IMR-90 (cell line): ENCODE measurements at regions not wholly inside any gene's neighbourhood (a gene's known extent, or its start where the extent isn't known, plus 50 kb on each side); places are given as distances from the start of the nearest gene placed in this dataset.

ENCODE experiments used
- ATAC-seq: fragments of 200-7000 bp; cut with Tn5 transposase; 2 replicates; pipeline ENCODE4 v1.9.1; 2020; ENCODE audit warnings: low read depth, mild to moderate bottlenecking, moderate library complexity
- BruUV-seq: library from RNA; stranded (reverse); fragments of 400-500 nt; replicated peaks from 2 replicates; lab custom pipeline; 2021; lab: Mats Ljungman, UMichigan
- CTCF ChIA-PET: fragments of 300-600 bp; formaldehyde crosslinking; extraction: SDS; loops from one replicate; lab custom pipeline; 2021; ENCODE audit warnings: antibody characterized with exemption; lab: Yijun Ruan, JAX
- POLR2A ChIA-PET: fragments of 300-600 bp; sonication (Branson Sonifier 250); formaldehyde crosslinking; loops from one replicate; lab custom pipeline; 2022; ENCODE audit warnings: antibody characterized with exemption; ENCODE audit not compliant: unreplicated experiment; lab: Charles Lee
- DNase-seq: peaks from one replicate; pipeline ENCODE4 v3.0.0; 2013
- H2AFZ ChIP-seq: replicated peaks from 2 replicates; pipeline ENCODE3; 2013; ENCODE audit warnings: low read length, mild to moderate bottlenecking; ENCODE audit not compliant: poor library complexity
- H2AK5ac ChIP-seq: 2 replicates; pipeline ENCODE4 v1.6.1; 2013; ENCODE audit warnings: low read depth, low read length, inconsistent platforms
- H2AK9ac ChIP-seq: replicated peaks from 2 replicates; pipeline ENCODE3; 2013; ENCODE audit warnings: mild to moderate bottlenecking, low read depth, low read length, moderate library complexity; ENCODE audit not compliant: poor library complexity
- H2BK120ac ChIP-seq: 2 replicates; pipeline ENCODE4 v1.6.1; 2013; ENCODE audit warnings: low read depth, low read length, inconsistent platforms
- H2BK15ac ChIP-seq: 3 replicates; pipeline ENCODE4 v1.6.1; 2013; ENCODE audit warnings: low read depth, low read length, inconsistent platforms
- H2BK20ac ChIP-seq: 2 replicates; pipeline ENCODE4 v1.6.1; 2013; ENCODE audit warnings: low read depth, mild to moderate bottlenecking, inconsistent platforms, low read length, moderate library complexity
- H2BK5ac ChIP-seq: 2 replicates; pipeline ENCODE4 v1.6.1; 2013; ENCODE audit warnings: mild to moderate bottlenecking, low read depth, low read length, inconsistent platforms; ENCODE audit not compliant: poor library complexity, severe bottlenecking
- H3K14ac ChIP-seq: replicated peaks from 2 replicates; pipeline ENCODE4 v1.6.1; 2013; ENCODE audit warnings: low read depth, low read length, inconsistent platforms
- H3K18ac ChIP-seq: 2 replicates; pipeline ENCODE4 v1.6.1; 2013; ENCODE audit warnings: low read depth, low read length, control low read depth
- H3K23ac ChIP-seq: 2 replicates; pipeline ENCODE4 v1.6.1; 2013; ENCODE audit warnings: low read depth, low read length, inconsistent platforms
- H3K27ac ChIP-seq: 2 replicates; pipeline ENCODE4 v1.5.1; 2013; ENCODE audit warnings: mild to moderate bottlenecking, control low read depth, low read length; ENCODE audit not compliant: insufficient read depth
- H3K27me3 ChIP-seq: 2 replicates; pipeline ENCODE4 v1.6.1; 2013; ENCODE audit warnings: low read length; ENCODE audit not compliant: control insufficient read depth, insufficient read depth
- H3K36me3 ChIP-seq: 2 replicates; pipeline ENCODE4 v1.6.1; 2013; ENCODE audit warnings: low read length, mixed read lengths; ENCODE audit not compliant: control insufficient read depth, insufficient read depth
- H3K4ac ChIP-seq: 2 replicates; pipeline ENCODE4 v1.6.1; 2013; ENCODE audit warnings: low read depth, low read length, inconsistent platforms
- H3K4me1 ChIP-seq: 2 replicates; pipeline ENCODE4 v1.6.1; 2013; ENCODE audit warnings: low read length, mixed read lengths; ENCODE audit not compliant: control insufficient read depth, insufficient read depth
- H3K4me2 ChIP-seq: 2 replicates; pipeline ENCODE4 v1.6.1; 2013; ENCODE audit warnings: low read depth, mild to moderate bottlenecking, control low read depth, low read length, moderate library complexity
- H3K4me3 ChIP-seq: 2 replicates; pipeline ENCODE4 v1.5.1; 2013; ENCODE audit warnings: low read depth, mild to moderate bottlenecking, control low read depth, low read length, moderate library complexity; ENCODE audit not compliant: insufficient read depth
- H3K56ac ChIP-seq: 2 replicates; pipeline ENCODE4 v1.6.1; 2013; ENCODE audit warnings: low read length, inconsistent platforms; ENCODE audit not compliant: insufficient read depth; ENCODE audit errors: extremely low read depth
- H3K79me1 ChIP-seq, 2 experiments: 2 replicates each; pipeline ENCODE4 v1.6.1; 2013; ENCODE audit warnings: low read length in 2 of 2, inconsistent platforms in 1 of 2, low read depth in 1 of 2
- H3K9ac ChIP-seq: 2 replicates; pipeline ENCODE4 v1.6.1; 2013; ENCODE audit warnings: low read depth, low read length, control low read depth
- H3K9me1 ChIP-seq: 2 replicates; pipeline ENCODE4 v1.6.1; 2013; ENCODE audit warnings: low read length, inconsistent platforms; ENCODE audit not compliant: insufficient read depth
- H3K9me3 ChIP-seq: 2 replicates; pipeline ENCODE4 v1.6.1; 2013; ENCODE audit warnings: low read length; ENCODE audit not compliant: control insufficient read depth, insufficient read depth
- H4K20me1 ChIP-seq: 2 replicates; pipeline ENCODE4 v1.6.1; 2013; ENCODE audit warnings: low read length, inconsistent platforms; ENCODE audit not compliant: insufficient read depth
- H4K5ac ChIP-seq: 2 replicates; pipeline ENCODE4 v1.6.1; 2013; ENCODE audit warnings: mild to moderate bottlenecking, low read depth, low read length, control low read depth
- H4K8ac ChIP-seq, 2 experiments: 2 replicates each; pipeline ENCODE4 v1.6.1; 2013; ENCODE audit warnings: low read depth in 2 of 2, low read length in 2 of 2, control low read depth in 1 of 2, inconsistent platforms in 1 of 2
- H4K91ac ChIP-seq: 2 replicates; pipeline ENCODE4 v1.6.1; 2013; ENCODE audit warnings: low read depth, low read length, inconsistent platforms; ENCODE audit not compliant: insufficient read depth
- BHLHE40 ChIP-seq: fragments of 150-350 bp; IDR thresholded peaks from 2 replicates; pipeline ENCODE4 v1.6.1; 2016; ENCODE audit warnings: mild to moderate bottlenecking, low read depth, low read length
- CEBPB ChIP-seq: IDR thresholded peaks from 2 replicates; pipeline ENCODE4 v1.6.1; 2012; ENCODE audit warnings: low read depth, low read length, improper control_type of control experiment
- CHD1 ChIP-seq: IDR thresholded peaks from 2 replicates; pipeline ENCODE4 v1.6.1; 2012; ENCODE audit warnings: low read depth, low read length, improper control_type of control experiment
- FOS ChIP-seq: fragments of 150-350 bp; IDR thresholded peaks from 2 replicates; pipeline ENCODE4 v1.6.1; 2016; ENCODE audit warnings: low read depth, low read length
- MAFK ChIP-seq: IDR thresholded peaks from 2 replicates; pipeline ENCODE4 v1.6.1; 2012; ENCODE audit warnings: low read depth, low read length, improper control_type of control experiment
- MAZ ChIP-seq: IDR thresholded peaks from 2 replicates; pipeline ENCODE4 v1.6.1; 2012; ENCODE audit warnings: low read depth, mild to moderate bottlenecking, low read length, improper control_type of control experiment, moderate library complexity, borderline replicate concordance
- MXI1 ChIP-seq: IDR thresholded peaks from 2 replicates; pipeline ENCODE4 v1.6.1; 2012; ENCODE audit warnings: low read depth, mild to moderate bottlenecking, low read length, moderate library complexity, borderline replicate concordance
- NFE2L2 ChIP-seq: fragments of 150-350 bp; IDR thresholded peaks from 2 replicates; pipeline ENCODE4 v1.6.1; 2016; ENCODE audit warnings: low read depth, mild to moderate bottlenecking, low read length
- POLR2A ChIP-seq: IDR thresholded peaks from 2 replicates; pipeline ENCODE4 v1.6.1; 2012; ENCODE audit warnings: mild to moderate bottlenecking, low read depth, low read length
- RAD21 ChIP-seq: IDR thresholded peaks from 2 replicates; pipeline ENCODE4 v1.6.1; 2012; ENCODE audit warnings: low read length, improper control_type of control experiment
- RCOR1 ChIP-seq: IDR thresholded peaks from 2 replicates; pipeline ENCODE4 v1.6.1; 2012; ENCODE audit warnings: mild to moderate bottlenecking, low read length, improper control_type of control experiment; ENCODE audit not compliant: insufficient replicate concordance
- RFX5 ChIP-seq: IDR thresholded peaks from 2 replicates; pipeline ENCODE4 v1.8.0; 2012; ENCODE audit warnings: low read depth, mild to moderate bottlenecking, low read length, moderate library complexity
- SMC3 ChIP-seq: fragments of 150-350 bp; IDR thresholded peaks from 2 replicates; pipeline ENCODE4 v1.6.1; 2016; ENCODE audit warnings: low read depth, mild to moderate bottlenecking, antibody characterized with exemption, low read length, moderate library complexity
- USF2 ChIP-seq: fragments of 150-350 bp; IDR thresholded peaks from 2 replicates; pipeline ENCODE4 v1.6.1; 2017; ENCODE audit warnings: mild to moderate bottlenecking, antibody characterized with exemption, low read length, low read depth
- WGBS, 2 experiments: methylation state at CpG; one replicate each; pipeline versions ENCODE4 v1.1.5 to v1.1.7; 2013; ENCODE audit warnings: missing lambda C conversion rate in 2 of 2; ENCODE audit not compliant: insufficient read length in 1 of 2; ENCODE audit errors: extremely low coverage in 2 of 2; 5-methylcytosine and 5-hydroxymethylcytosine counted together
- dilution Hi-C: fragments of 300-500 bp; cut with HindIII; formaldehyde crosslinking; loops from one replicate; pipeline ENCODE4 v1.14.3; 2018; ENCODE audit warnings: low sequenced_read_pairs; ENCODE audit not compliant: unreplicated experiment
- in situ Hi-C: fragments of 300-500 bp; cut with MboI; formaldehyde crosslinking; loops from 3 replicates; pipeline ENCODE4 v1.14.3; 2019; ENCODE audit warnings: low sequenced_read_pairs, inconsistent platforms, mixed read lengths
- intact Hi-C: fragments of 100-400 bp; cut with micrococcal nuclease; formaldehyde crosslinking; loops from 2 replicates; pipeline ENCODE4 v1.10.0; 2022
- TF ChIP-seq, protein P1 (sequence below): fragments of 150-350 bp; IDR thresholded peaks from 2 replicates; pipeline ENCODE4 v1.6.1; 2016; ENCODE audit warnings: low read depth, mild to moderate bottlenecking, low read length, moderate library complexity, borderline replicate concordance
- TF ChIP-seq, protein P2 (sequence below): conservative IDR thresholded peaks from 2 replicates; pipeline ENCODE4 v1.5.1; 2012; ENCODE audit warnings: mild to moderate bottlenecking, low read depth, low read length, improper control_type of control experiment

DNA sequence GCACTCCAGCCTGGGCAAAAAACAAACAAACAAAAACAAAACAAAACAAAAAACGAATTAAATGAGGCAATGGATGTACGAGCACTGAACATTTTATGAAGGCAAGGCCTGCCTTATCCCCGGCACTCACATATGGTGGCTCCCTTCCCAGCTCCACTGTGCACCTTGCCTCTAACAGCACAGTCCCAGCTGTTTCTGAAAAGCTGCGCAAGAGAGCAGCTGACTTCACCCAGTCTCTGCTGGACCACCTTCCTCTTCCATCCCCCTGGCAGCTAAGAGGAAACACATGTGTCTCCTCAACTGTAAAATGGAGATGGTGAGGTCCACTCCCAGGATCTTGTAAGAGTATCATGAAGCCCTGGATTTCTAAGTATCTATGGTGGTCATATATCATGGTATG is 100.7 kb downstream of the KLF4 start:
- no peak for ATAC-seq
- H3K79me1 ChIP-seq: no peaks in the 10 kb centered on the region
- H4K5ac ChIP-seq: no peak overlapping the region
- TF ChIP-seq USF2: no peak
- TF ChIP-seq, protein P1, sequence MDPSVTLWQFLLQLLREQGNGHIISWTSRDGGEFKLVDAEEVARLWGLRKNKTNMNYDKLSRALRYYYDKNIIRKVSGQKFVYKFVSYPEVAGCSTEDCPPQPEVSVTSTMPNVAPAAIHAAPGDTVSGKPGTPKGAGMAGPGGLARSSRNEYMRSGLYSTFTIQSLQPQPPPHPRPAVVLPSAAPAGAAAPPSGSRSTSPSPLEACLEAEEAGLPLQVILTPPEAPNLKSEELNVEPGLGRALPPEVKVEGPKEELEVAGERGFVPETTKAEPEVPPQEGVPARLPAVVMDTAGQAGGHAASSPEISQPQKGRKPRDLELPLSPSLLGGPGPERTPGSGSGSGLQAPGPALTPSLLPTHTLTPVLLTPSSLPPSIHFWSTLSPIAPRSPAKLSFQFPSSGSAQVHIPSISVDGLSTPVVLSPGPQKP: no peak
- TF ChIP-seq SMC3: no peak
- TF ChIP-seq BHLHE40: no peak
- TF ChIP-seq MAZ: no peak
- TF ChIP-seq MXI1: no peak
- TF ChIP-seq FOS: no peak
- no peak for TF ChIP-seq RFX5
- no peak for TF ChIP-seq NFE2L2
- TF ChIP-seq MAFK: no peak
- TF ChIP-seq RAD21: no peak
- TF ChIP-seq POLR2A: no peak
- no peak for TF ChIP-seq CHD1
- no peak for TF ChIP-seq CEBPB
- TF ChIP-seq, protein P2, sequence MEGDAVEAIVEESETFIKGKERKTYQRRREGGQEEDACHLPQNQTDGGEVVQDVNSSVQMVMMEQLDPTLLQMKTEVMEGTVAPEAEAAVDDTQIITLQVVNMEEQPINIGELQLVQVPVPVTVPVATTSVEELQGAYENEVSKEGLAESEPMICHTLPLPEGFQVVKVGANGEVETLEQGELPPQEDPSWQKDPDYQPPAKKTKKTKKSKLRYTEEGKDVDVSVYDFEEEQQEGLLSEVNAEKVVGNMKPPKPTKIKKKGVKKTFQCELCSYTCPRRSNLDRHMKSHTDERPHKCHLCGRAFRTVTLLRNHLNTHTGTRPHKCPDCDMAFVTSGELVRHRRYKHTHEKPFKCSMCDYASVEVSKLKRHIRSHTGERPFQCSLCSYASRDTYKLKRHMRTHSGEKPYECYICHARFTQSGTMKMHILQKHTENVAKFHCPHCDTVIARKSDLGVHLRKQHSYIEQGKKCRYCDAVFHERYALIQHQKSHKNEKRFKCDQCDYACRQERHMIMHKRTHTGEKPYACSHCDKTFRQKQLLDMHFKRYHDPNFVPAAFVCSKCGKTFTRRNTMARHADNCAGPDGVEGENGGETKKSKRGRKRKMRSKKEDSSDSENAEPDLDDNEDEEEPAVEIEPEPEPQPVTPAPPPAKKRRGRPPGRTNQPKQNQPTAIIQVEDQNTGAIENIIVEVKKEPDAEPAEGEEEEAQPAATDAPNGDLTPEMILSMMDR: no peak
- TF ChIP-seq RCOR1: no peak
- intact Hi-C loops: no loop called here
- no peak overlapping the region for H2BK20ac ChIP-seq
- H3K9ac ChIP-seq: no peak overlapping the region
- no peak overlapping the region for H2AK9ac ChIP-seq
- no peak overlapping the region for H2AK5ac ChIP-seq
- H3K14ac ChIP-seq: no peak overlapping the region
- H4K20me1 ChIP-seq: no peaks in the 10 kb centered on the region
- no peak overlapping the region for H3K18ac ChIP-seq
- H3K27me3 ChIP-seq: peaks cover 9% of the 10 kb centered on the region
- H3K4me1 ChIP-seq: no peaks in the 10 kb centered on the region
- H3K4ac ChIP-seq: no peak overlapping the region
- BruUV-seq: no TSS peak
- H3K4me3 ChIP-seq: no peak overlapping the region
- CTCF ChIA-PET: interaction anchor here (1.1 kb wide), 1 partner anchor 36 kb away, joined by 3 read pairs; no protein-coding TSS in a partner anchor
- H3K9me3 ChIP-seq: no peaks in the 10 kb centered on the region
- no peak for DNase-seq
- dilution Hi-C loops: no loop called here
- no peak overlapping the region for H4K8ac ChIP-seq
- H3K27ac ChIP-seq: no peak overlapping the region
- H4K91ac ChIP-seq: no peak overlapping the region
- H3K4me2 ChIP-seq: no peak overlapping the region
- H2BK15ac ChIP-seq: no peak overlapping the region
- H2BK120ac ChIP-seq: no peak overlapping the region
- H2BK5ac ChIP-seq: no peak overlapping the region
- no peaks in the 10 kb centered on the region for H3K9me1 ChIP-seq
- H3K23ac ChIP-seq: no peak overlapping the region
- POLR2A ChIA-PET: no interaction called here
- H3K56ac ChIP-seq: no peak overlapping the region
- no peak overlapping the region for H2AFZ ChIP-seq
- in situ Hi-C loops: no loop called here
- H3K36me3 ChIP-seq: no peaks in the 10 kb centered on the region
- WGBS, 2 experiments: 20% methylated on average over 1 of the region's 4 CpGs; no CpG with 5 or more reads in 1 of the 2 experiments
